Activated T-cell treated with anti-CD3 and anti-CD28 coated beads, Interleukin-2, amount 50 U/mL, for 4 hours (primary cell): ENCODE measurements at regions not wholly inside any gene's neighbourhood (a gene's known extent, or its start where the extent isn't known, plus 50 kb on each side); places are given as distances from the start of the nearest gene placed in this dataset.

Experiments
- ATAC-seq, 2 donors: fragments of 200-7000 bp; cut with Tn5 transposase; one replicate each; pipeline ENCODE4 v1.10.0; 2021
- DNase-seq: peaks from one replicate; pipeline ENCODE4 v3.0.0-alpha.2; 2020
- H3K27me3 Mint-ChIP-seq: one replicate; pipeline ENCODE4 v1.8.0; 2021; ENCODE audit warnings: low read depth, mixed read lengths
- H3K36me3 Mint-ChIP-seq: one replicate; pipeline ENCODE4 v1.8.0; 2022; ENCODE audit warnings: mixed read lengths; ENCODE audit not compliant: insufficient read depth
- H3K4me1 Mint-ChIP-seq: one replicate; pipeline ENCODE4 v1.8.0; 2021; ENCODE audit warnings: low read depth, mixed read lengths
- H3K4me3 Mint-ChIP-seq: one replicate; pipeline ENCODE4 v1.8.0; 2021; ENCODE audit warnings: mild to moderate bottlenecking, moderate library complexity, mixed read lengths
- H3K9me3 Mint-ChIP-seq: one replicate; pipeline ENCODE4 v1.8.0; 2021; ENCODE audit warnings: mixed read lengths

DNA sequence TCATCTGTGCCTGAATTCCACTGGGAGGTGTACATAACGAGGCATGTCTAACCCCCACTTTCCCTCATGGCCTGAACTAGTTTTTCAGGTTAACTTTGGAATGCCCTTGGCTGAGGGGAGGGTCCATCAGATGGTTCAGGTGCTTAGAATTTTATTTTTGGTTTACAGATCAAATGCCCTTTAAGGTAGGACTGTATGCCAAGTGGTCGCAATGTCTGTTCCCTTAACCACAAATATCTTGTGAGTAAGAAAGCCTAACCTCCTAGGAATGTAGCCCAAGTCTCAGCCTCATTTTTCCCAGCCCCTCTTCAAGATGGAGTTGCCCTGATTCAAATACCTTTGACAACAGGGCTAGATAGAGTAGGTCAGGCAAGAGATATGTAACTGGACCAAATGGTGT, 78.4 kb downstream of the RNASET2 start:
- DNase-seq (no peak), ATAC-seq (no peak)
- H3K9me3 Mint-ChIP-seq: peaks cover 4% of the 10 kb centered on the region
- no peaks in the 10 kb centered on the region for H3K27me3 Mint-ChIP-seq
- H3K4me3 Mint-ChIP-seq: no peak overlapping the region
- no peaks in the 10 kb centered on the region for H3K4me1 Mint-ChIP-seq
- peaks cover 6% of the 10 kb centered on the region for H3K36me3 Mint-ChIP-seq

GRCh38 chr6:166877349-166877748, 79.0 kb downstream of the RNASET2 start:
- no peak for DNase-seq
- peaks cover 3% of the 10 kb centered on the region for H3K36me3 Mint-ChIP-seq
- ATAC-seq: no peak
- H3K9me3 Mint-ChIP-seq: no peaks in the 10 kb centered on the region
- no peaks in the 10 kb centered on the region for H3K27me3 Mint-ChIP-seq
- no peaks in the 10 kb centered on the region for H3K4me1 Mint-ChIP-seq
- H3K4me3 Mint-ChIP-seq: no peak overlapping the region

- ATAC-seq (no peak), DNase-seq (no peak)
- no peak overlapping the region for H3K4me3 Mint-ChIP-seq
- H3K36me3 Mint-ChIP-seq: no peaks in the 10 kb centered on the region
- H3K9me3 Mint-ChIP-seq: no peaks in the 10 kb centered on the region
- H3K4me1 Mint-ChIP-seq: no peaks in the 10 kb centered on the region
- no peaks in the 10 kb centered on the region for H3K27me3 Mint-ChIP-seq
Observed at GRCh38 chr6:166872531-166873009, 83.8 kb downstream of the RNASET2 start.

DNA sequence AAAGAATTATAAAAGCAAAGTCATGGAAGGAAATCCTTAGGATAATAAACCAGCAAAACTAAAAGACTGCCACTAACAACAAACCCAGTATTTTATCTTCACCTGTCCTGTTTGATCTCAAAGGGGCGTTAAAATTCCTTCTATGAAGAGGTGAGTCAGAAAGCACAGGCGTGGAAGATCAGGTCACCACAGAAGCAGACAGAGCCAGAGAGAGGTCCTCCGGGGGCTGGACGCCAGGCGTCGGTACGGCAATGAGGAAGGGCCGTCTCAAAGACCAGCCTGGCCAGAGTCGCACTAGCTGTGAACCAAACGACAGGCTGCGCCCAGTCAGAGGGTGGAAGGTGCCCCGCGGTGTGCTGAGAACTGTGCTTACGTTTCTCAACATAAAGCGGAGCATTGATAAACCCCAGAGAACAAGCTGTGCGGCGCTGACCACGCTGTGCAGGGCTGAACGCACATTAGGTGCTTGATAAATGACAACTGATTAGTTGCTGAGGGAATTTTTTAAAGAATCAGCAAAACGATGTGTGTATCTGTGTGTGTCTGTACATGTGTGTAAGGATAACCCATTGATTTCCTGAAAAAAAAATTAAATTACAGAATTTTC, 85.6 kb downstream of the RNASET2 start:
- no peaks in the 10 kb centered on the region for H3K9me3 Mint-ChIP-seq
- H3K36me3 Mint-ChIP-seq: no peaks in the 10 kb centered on the region
- no peaks in the 10 kb centered on the region for H3K4me1 Mint-ChIP-seq
- ATAC-seq (no peak), DNase-seq (no peak)
- no peak overlapping the region for H3K4me3 Mint-ChIP-seq
- no peaks in the 10 kb centered on the region for H3K27me3 Mint-ChIP-seq

GRCh38 chr6:166866839-166867637, 89.3 kb downstream of the RNASET2 start:
- H3K36me3 Mint-ChIP-seq: no peaks in the 10 kb centered on the region
- no peak overlapping the region for H3K4me3 Mint-ChIP-seq
- H3K27me3 Mint-ChIP-seq: no peaks in the 10 kb centered on the region
- DNase-seq: no peak
- peaks cover under 1% of the 10 kb centered on the region for H3K4me1 Mint-ChIP-seq
- no peak for ATAC-seq
- H3K9me3 Mint-ChIP-seq: no peaks in the 10 kb centered on the region

- no peaks in the 10 kb centered on the region for H3K27me3 Mint-ChIP-seq
- ATAC-seq: no peak
- H3K4me1 Mint-ChIP-seq: peaks cover 7% of the 10 kb centered on the region
- no peaks in the 10 kb centered on the region for H3K9me3 Mint-ChIP-seq
- no peak for DNase-seq
- H3K36me3 Mint-ChIP-seq: no peaks in the 10 kb centered on the region
- H3K4me3 Mint-ChIP-seq: no peak overlapping the region
Observed at GRCh38 chr6:166864333-166864732, 92.0 kb downstream of the RNASET2 start.

DNA sequence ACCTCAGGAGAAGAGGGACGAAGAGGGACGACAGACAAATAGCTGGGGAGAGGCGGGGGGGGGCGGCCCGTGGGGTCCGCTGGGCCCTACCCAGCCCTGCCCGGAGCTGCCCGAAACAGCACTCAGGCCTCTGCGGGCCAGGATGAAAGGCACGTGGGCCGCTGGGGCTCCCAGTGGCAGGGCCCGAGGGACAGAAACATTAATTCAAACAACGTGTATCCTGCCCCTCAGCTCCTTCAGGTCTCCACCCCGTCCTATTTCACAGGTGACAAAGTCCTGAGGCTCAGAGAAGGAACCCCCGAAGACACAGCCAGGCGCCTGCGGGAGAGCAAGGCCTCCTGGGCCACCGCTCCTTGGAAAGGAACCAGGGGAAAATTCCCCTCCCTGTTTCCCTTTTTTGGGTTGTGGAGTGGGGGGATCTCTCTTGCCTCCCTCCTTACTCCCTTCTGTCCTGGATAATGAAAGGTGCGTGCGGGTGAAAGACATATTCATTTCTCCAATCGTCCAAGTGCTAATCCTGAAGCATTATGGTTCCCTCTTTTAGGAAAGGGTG, 93.3 kb downstream of the RNASET2 start:
- peak; percentile 25 to 49 for ATAC-seq
- Mint-ChIP-seq H3K27me3 (no peaks in the 10 kb centered on the region), H3K36me3 (no peaks in the 10 kb centered on the region)

GRCh38 chr6:166862287-166862977, 93.9 kb downstream of the RNASET2 start:
- Mint-ChIP-seq H3K36me3 (no peaks in the 10 kb centered on the region), H3K9me3 (no peaks in the 10 kb centered on the region), H3K27me3 (no peaks in the 10 kb centered on the region), H3K4me1 (peaks cover 7% of the 10 kb centered on the region), H3K4me3 (peak overlapping the region; percentile 85)
- ATAC-seq (peak; percentile 75 to 76), DNase-seq (peak; percentile 21)

More for the DNA sequence above, 93.3 kb downstream of the RNASET2 start:
- peaks cover 7% of the 10 kb centered on the region for H3K4me1 Mint-ChIP-seq
- no peaks in the 10 kb centered on the region for H3K9me3 Mint-ChIP-seq
- no peak for DNase-seq
- H3K4me3 Mint-ChIP-seq: peak overlapping the region; percentile 85

GRCh38 chr6:166861961-166862286, 94.4 kb downstream of the RNASET2 start:
- peak overlapping the region; percentile 85 for H3K4me3 Mint-ChIP-seq
- no peaks in the 10 kb centered on the region for H3K27me3 Mint-ChIP-seq
- DNase-seq: no peak
- no peaks in the 10 kb centered on the region for H3K9me3 Mint-ChIP-seq
- H3K36me3 Mint-ChIP-seq: no peaks in the 10 kb centered on the region
- peaks cover 7% of the 10 kb centered on the region for H3K4me1 Mint-ChIP-seq
- no peak for ATAC-seq

GRCh38 chr6:166861304-166861703, 95.0 kb downstream of the RNASET2 start:
- Mint-ChIP-seq H3K36me3 (no peaks in the 10 kb centered on the region), H3K4me1 (peaks cover 7% of the 10 kb centered on the region), H3K27me3 (no peaks in the 10 kb centered on the region), H3K4me3 (peak overlapping the region; percentile 85), H3K9me3 (no peaks in the 10 kb centered on the region)
- no peak for DNase-seq
- no peak for ATAC-seq

DNA sequence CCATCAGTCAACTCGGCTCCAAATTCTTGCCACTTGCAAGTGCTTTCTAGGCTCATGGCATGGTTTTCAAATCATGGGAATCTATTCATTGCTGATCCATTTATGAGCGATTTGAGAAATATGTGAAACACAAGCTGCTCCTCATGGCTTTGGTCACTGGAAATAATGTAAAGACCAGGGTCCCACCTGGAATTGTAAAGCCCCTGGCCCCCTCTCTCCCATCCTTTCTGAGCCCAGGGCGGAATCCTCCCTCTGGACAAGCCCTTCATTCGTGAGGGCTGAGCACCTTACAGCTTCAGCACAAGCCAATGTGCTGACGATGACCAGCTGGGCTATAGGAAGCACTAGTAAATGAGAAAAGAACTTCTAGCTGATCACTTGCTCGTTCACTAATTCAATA, 96.0 kb downstream of the RNASET2 start:
- no peak overlapping the region for H3K4me3 Mint-ChIP-seq
- ATAC-seq (no peak), DNase-seq (no peak)
- no peaks in the 10 kb centered on the region for H3K36me3 Mint-ChIP-seq
- H3K27me3 Mint-ChIP-seq: no peaks in the 10 kb centered on the region
- no peaks in the 10 kb centered on the region for H3K9me3 Mint-ChIP-seq
- peaks cover 7% of the 10 kb centered on the region for H3K4me1 Mint-ChIP-seq

DNA sequence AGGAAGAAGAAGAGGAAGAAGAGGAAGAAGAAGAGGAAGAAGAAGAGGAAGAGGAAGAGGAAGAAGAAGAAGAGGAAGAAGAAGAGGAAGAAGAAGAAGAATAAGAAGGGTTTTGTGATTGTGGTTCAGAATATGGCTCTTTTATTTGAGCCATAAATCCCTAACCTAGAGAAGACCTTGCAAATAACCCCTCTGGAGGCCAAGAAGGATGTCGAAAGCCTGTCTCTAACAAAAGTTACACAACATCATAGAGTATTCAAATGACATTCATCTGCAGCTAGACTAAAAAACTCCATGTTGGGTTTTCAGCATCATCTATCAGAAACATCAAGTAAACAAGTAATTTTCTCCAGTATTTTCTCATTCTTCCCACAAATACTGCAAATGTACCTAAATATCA, 100.9 kb downstream of the RNASET2 start:
- H3K36me3 Mint-ChIP-seq: peaks cover under 1% of the 10 kb centered on the region
- no peaks in the 10 kb centered on the region for H3K4me1 Mint-ChIP-seq
- ATAC-seq (no peak), DNase-seq (no peak)
- H3K4me3 Mint-ChIP-seq: no peak overlapping the region
- no peaks in the 10 kb centered on the region for H3K27me3 Mint-ChIP-seq
- no peaks in the 10 kb centered on the region for H3K9me3 Mint-ChIP-seq

DNA sequence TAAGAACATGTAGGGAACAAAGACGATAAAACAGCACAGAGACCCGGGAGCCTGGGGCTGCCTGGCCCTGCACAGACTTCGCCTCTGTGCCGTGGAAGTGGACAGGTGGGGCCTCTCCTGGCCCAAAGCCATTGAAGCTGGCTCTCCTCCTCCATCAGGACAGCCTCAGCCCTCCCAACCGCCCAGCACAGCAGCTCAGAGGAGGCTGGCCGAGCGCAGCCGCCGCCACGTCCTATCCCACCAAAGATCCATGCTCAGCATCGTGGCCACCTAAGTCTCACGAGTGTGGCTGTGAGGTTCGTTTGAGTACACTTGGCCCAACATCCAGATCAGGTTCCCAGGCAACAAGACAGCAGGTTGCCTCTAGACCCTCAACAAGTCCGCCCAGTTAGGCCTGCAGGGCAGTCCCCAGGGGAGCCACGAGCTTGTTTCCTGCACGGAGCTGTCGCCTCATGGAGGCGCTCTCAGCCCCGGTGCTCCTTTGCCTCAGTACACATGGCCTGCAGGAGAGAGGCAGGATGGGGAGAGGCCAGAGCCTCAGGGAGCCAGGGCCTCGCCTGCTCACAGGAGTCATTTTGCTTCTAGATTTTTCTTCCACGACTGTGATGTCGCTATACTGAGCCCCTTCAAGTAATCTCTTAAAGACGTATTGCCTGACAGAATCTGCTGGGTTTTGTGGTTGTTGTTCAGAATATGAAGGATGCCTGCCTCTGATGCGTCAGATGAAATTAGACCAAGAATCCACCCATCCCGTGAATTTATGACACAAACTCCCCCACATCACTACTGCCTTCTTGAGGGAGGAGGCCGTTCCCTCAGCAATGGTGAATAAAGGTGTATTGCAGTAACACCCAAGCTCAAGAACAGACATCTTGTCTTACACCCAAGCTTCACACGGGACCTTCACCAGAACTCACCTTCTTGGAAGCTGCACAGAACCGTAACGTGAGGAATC, 102.7 kb downstream of the RNASET2 start:
- no peak for DNase-seq

More for the DNA sequence above, 102.7 kb downstream of the RNASET2 start:
- Mint-ChIP-seq H3K4me3 (no peak overlapping the region), H3K4me1 (no peaks in the 10 kb centered on the region), H3K27me3 (no peaks in the 10 kb centered on the region), H3K36me3 (peaks cover 2% of the 10 kb centered on the region), H3K9me3 (no peaks in the 10 kb centered on the region)
- no peak for ATAC-seq
